Mucosa of rectum (tissue), 2 donors: ENCODE measurements at regions not wholly inside any gene's neighbourhood (a gene's known extent, or its start where the extent isn't known, plus 50 kb on each side); places are given as distances from the start of the nearest gene placed in this dataset.

Source experiments
- H3K27ac ChIP-seq, 2 donors: one replicate each; pipeline ENCODE4 v1.7.0; 2013; ENCODE audit warnings: inconsistent platforms in 2 of 2, low read depth in 2 of 2, low read length in 2 of 2
- H3K27me3 ChIP-seq, 2 donors: one replicate each; pipeline ENCODE4 v1.7.0; 2013; ENCODE audit warnings: low read length in 2 of 2; ENCODE audit not compliant: control insufficient read depth in 2 of 2, insufficient read depth in 2 of 2
- H3K36me3 ChIP-seq, 2 donors: one replicate each; pipeline ENCODE4 v1.7.0; 2013; ENCODE audit warnings: low read length in 2 of 2; ENCODE audit not compliant: control insufficient read depth in 2 of 2, insufficient read depth in 2 of 2
- H3K4me1 ChIP-seq, 2 donors: one replicate each; pipeline ENCODE4 v1.7.0; 2013; ENCODE audit warnings: low read length in 2 of 2, mild to moderate bottlenecking in 1 of 2; ENCODE audit not compliant: control insufficient read depth in 2 of 2, insufficient read depth in 2 of 2
- H3K4me3 ChIP-seq, 2 donors: one replicate each; pipeline ENCODE4 v1.7.0; 2013; ENCODE audit warnings: low read length in 2 of 2
- H3K9ac ChIP-seq, 2 donors: one replicate each; pipeline ENCODE4 v1.7.0; 2013; ENCODE audit warnings: low read length in 2 of 2, low read depth in 1 of 2, mild to moderate bottlenecking in 1 of 2
- H3K9me3 ChIP-seq, 2 donors: one replicate each; pipeline ENCODE4 v1.7.0; 2013; ENCODE audit warnings: low read length in 2 of 2; ENCODE audit not compliant: control insufficient read depth in 2 of 2
- donor health status: healthy.
- donor health status: Normal muscosa, but diverticular disease.

DNA sequence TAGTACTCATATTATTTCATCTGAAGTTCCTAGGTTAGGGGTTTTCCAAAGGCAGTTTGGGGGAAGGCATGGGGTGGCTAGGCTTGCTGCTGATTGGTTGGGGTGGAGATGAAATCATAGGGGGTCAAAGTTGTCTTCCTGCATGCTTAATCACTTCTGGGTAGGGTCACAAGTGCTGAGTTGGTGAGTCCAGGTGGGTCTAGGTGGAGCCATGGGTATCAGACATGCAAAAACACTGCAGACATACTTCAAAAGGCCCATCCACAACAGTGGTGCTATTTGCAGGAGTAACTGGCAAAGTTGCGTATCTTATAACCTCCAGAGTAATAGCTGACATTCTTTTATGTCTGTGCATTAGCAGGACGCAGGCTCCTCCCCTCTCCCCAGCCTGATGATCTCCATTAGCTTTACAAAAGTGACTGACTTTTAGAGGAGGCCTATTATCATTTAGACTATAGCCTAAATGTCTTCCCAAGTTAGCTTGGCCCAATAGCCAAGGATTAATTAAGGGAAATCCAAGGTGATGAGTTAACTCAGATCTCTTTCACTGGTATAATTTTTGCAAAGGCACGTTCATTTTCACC lies 374.4 kb upstream of the PRMT6 start:
- H3K27me3 ChIP-seq = no peaks in the 10 kb centered on the region
- H3K27ac ChIP-seq = no peak overlapping the region
- no peak overlapping the region for H3K4me3 ChIP-seq
- no peak overlapping the region for H3K9ac ChIP-seq
- no peaks in the 10 kb centered on the region for H3K4me1 ChIP-seq
- no peaks in the 10 kb centered on the region for H3K9me3 ChIP-seq
- H3K36me3 ChIP-seq = no peaks in the 10 kb centered on the region

DNA sequence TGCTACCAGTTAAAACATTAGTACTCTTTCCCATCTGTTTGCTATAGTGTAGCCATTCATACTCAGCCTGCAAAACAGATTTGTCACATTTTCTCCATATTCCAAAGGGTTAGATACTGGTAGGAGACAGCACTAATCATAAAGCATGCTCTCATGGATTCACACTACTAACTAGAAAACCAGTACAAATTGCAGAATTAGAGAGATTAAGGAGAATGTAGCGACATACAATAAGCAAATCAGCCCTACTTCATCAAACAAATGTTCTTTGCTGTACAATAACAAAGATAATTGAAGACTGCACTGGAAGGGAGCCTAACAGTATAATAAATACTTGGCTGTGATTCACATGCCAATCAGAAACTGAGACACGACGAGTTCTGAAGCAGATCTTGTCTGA lies 368.0 kb upstream of the PRMT6 start:
- no peaks in the 10 kb centered on the region for H3K4me1 ChIP-seq
- no peaks in the 10 kb centered on the region for H3K9me3 ChIP-seq
- H3K27ac ChIP-seq = no peak overlapping the region
- H3K27me3 ChIP-seq = no peaks in the 10 kb centered on the region
- no peaks in the 10 kb centered on the region for H3K36me3 ChIP-seq
- no peak overlapping the region for H3K4me3 ChIP-seq
- H3K9ac ChIP-seq = no peak overlapping the region

DNA sequence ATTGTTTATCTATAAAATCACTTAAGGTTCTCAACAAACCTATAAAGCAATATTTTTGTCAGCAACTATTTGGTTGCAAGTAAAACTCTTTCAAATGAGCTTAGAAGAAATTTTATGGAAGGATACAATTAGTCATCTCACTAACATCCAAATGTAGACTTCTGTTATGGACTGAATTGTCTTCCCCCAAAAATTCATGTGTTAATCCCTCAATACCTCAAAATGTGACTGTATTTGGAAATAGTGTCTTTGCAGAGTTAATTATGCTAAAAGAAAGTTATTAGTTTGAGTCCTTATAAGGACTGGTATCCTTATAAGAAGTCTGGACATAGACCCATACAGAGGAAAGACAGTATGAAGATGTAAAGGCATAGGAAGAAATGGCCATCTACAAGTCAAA lies 357.8 kb upstream of the PRMT6 start:
- H3K36me3 ChIP-seq = no peaks in the 10 kb centered on the region

GRCh38 chr1:106699433-106699832 lies 357.0 kb upstream of the PRMT6 start:
- Histone ChIP-seq H3K27me3 (no peaks in the 10 kb centered on the region), H3K36me3 (no peaks in the 10 kb centered on the region), H3K4me3 (no peak overlapping the region), H3K27ac (no peak overlapping the region), H3K9ac (no peak overlapping the region), H3K4me1 (no peaks in the 10 kb centered on the region), H3K9me3 (no peaks in the 10 kb centered on the region)

More for the DNA sequence above, 357.8 kb upstream of the PRMT6 start:
- no peak overlapping the region for H3K4me3 ChIP-seq
- no peaks in the 10 kb centered on the region for H3K27me3 ChIP-seq
- no peaks in the 10 kb centered on the region for H3K4me1 ChIP-seq
- no peak overlapping the region for H3K9ac ChIP-seq
- no peaks in the 10 kb centered on the region for H3K9me3 ChIP-seq
- H3K27ac ChIP-seq = no peak overlapping the region

DNA sequence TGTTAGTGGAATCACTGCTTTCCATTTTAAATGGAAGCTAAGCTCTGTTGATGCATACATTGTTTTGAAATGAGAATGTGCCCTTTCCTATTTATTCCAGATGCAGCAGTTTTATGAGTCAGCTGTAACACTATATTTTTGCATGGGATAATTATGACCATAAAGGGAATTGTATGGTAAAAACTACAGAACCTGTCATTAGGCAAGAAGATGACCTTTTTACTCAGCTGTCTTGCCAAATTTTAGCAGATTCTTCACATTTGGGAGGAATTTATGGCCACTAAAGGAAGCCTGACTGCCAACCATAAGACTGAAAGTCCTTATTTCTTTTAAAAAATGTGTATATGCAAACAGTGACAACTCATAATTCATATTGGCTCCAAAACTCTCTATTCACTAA lies 356.3 kb upstream of the PRMT6 start:
- Histone ChIP-seq H3K4me3 (no peak overlapping the region), H3K27ac (no peak overlapping the region), H3K9ac (no peak overlapping the region)

DNA sequence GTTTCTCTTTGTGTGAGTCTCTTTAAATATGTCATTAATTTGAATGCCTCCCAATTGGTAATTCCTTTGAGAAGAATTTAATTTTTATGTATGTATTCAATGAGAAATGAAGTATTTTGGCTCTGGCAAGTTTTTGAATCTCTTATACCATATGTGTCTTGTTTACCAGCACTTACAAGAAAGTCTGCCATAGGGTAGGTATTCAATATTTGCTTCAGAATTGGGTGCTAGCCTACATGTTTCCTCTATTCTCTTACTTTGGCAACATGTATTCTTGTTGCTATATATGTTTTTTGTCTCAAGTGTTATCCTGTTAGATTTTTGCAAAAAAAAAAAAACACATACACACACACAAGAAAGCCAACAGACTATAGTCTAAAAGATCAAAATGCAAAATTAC lies 350.5 kb upstream of the PRMT6 start:
- H3K4me3 ChIP-seq = no peak overlapping the region
- no peak overlapping the region for H3K27ac ChIP-seq
- H3K9me3 ChIP-seq = peaks cover 0 to 2% of the 10 kb centered on the region in 2 donors
- H3K4me1 ChIP-seq = no peaks in the 10 kb centered on the region
- no peaks in the 10 kb centered on the region for H3K36me3 ChIP-seq
- no peak overlapping the region for H3K9ac ChIP-seq
- H3K27me3 ChIP-seq = no peaks in the 10 kb centered on the region

More for the DNA sequence above, 356.3 kb upstream of the PRMT6 start:
- Histone ChIP-seq H3K27me3 (no peaks in the 10 kb centered on the region), H3K9me3 (no peaks in the 10 kb centered on the region), H3K4me1 (no peaks in the 10 kb centered on the region), H3K36me3 (no peaks in the 10 kb centered on the region)

- no peak overlapping the region for H3K27ac ChIP-seq
- peaks cover 0 to 3% of the 10 kb centered on the region in 2 donors for H3K9me3 ChIP-seq
- no peak overlapping the region for H3K9ac ChIP-seq
- H3K27me3 ChIP-seq = no peaks in the 10 kb centered on the region
- no peaks in the 10 kb centered on the region for H3K36me3 ChIP-seq
- no peaks in the 10 kb centered on the region for H3K4me1 ChIP-seq
- H3K4me3 ChIP-seq = no peak overlapping the region
Measured at GRCh38 chr1:106717591-106717990, 338.9 kb upstream of the PRMT6 start.

DNA sequence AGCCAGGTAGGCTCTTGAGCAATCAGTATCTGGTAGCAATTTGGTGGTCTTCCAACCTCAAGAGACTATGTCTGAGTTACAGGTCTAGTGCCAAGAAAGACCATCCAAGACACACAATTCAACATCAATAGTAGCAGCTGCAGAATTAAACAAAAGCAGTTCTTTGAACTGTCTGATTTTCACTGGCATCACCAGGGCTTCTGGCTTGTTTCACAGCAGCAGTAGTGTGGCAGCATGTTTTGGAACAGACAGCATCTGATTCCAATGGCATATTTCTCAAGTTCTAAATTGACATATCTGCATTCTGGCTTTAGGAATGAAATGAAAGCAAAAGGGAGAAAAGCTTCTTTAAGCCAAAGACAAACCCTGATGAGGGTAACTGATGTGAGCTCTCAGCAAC lies 334.7 kb upstream of the PRMT6 start:
- H3K36me3 ChIP-seq = no peaks in the 10 kb centered on the region

DNA sequence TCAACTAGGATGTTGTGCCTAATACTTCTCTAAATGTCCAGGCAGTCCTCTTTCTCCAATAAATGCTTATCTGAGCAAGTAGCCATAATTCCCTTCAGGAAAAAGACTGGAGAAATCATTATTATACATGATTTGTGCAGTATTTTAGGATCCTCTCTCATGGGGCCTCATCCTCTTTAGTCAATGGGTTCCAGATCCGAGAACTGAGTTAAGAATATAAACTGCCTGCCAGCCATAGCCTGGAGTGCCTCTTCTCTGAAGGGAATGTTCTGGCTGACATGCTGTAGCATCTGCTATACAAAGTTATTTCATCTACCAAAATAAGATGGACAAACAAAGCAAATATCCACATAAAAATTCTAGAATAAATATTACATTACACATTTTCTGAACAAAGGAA lies 334.0 kb upstream of the PRMT6 start:
- H3K36me3 ChIP-seq = no peaks in the 10 kb centered on the region
- H3K27ac ChIP-seq = no peak overlapping the region
- H3K9me3 ChIP-seq = no peaks in the 10 kb centered on the region
- H3K9ac ChIP-seq = no peak overlapping the region
- no peaks in the 10 kb centered on the region for H3K4me1 ChIP-seq
- no peak overlapping the region for H3K4me3 ChIP-seq
- H3K27me3 ChIP-seq = no peaks in the 10 kb centered on the region

More for the DNA sequence above, 334.7 kb upstream of the PRMT6 start:
- no peak overlapping the region for H3K27ac ChIP-seq
- no peak overlapping the region for H3K9ac ChIP-seq
- no peaks in the 10 kb centered on the region for H3K9me3 ChIP-seq
- H3K4me3 ChIP-seq = no peak overlapping the region
- no peaks in the 10 kb centered on the region for H3K27me3 ChIP-seq
- no peaks in the 10 kb centered on the region for H3K4me1 ChIP-seq

DNA sequence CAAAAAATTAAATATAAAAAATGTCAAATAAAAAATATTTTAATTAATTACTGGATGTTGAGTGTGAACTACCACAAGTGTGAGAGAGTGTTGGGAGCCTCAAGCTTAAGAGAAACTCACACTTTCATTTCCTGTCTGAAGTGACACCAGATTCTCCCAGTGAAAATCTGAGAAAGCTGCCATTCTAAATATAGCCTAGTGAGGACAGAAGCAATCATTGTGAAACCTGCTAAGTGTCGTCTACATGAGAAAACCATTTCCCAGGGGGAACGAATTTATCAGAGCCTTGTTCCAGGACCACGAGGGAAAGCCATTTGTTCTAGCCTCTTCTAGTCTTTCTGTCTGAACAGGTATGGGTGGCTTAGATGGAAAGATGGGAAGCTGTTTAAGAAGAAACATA lies 329.3 kb upstream of the PRMT6 start:
- Histone ChIP-seq H3K27ac (no peak overlapping the region), H3K36me3 (no peaks in the 10 kb centered on the region), H3K27me3 (no peaks in the 10 kb centered on the region), H3K9me3 (no peaks in the 10 kb centered on the region), H3K4me1 (no peaks in the 10 kb centered on the region), H3K9ac (no peak overlapping the region), H3K4me3 (no peak overlapping the region)
